ENCODE measurements at regions not wholly inside any gene's neighbourhood (a gene's known extent, or its start where the extent isn't known, plus 50 kb on each side); places are given as distances from the start of the nearest gene placed in this dataset.
A peak's percentile ranks its signal among the peaks of the same experiment; 100 is the strongest.
"Not testable (repeated sequence)": the region's sequence is repeated elsewhere in the genome, so short reads cannot be mapped to it uniquely, and the experiment has no call there.

DNA sequence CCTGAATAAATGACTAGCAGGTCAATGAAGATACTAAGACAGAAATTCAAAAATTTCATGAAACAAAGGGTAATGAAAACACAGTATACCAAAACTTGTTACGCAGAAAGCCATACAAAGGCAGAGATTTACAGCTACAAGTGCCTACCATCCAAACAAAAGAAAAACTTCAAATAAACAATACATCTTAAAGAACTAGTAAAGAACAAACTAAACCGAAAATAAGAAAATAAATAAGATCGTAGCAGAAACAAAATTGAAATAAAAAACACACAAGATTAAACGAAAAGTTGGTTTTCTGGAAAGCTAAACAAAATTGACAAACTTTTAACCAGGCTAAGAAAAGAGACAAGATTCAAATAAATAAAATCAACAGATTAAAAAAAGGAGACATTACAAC, 51.5 kb downstream of the VPREB1 start:
- DNase-seq (ENCODE audit: low spot score) = not testable (repeated sequence)

DNA sequence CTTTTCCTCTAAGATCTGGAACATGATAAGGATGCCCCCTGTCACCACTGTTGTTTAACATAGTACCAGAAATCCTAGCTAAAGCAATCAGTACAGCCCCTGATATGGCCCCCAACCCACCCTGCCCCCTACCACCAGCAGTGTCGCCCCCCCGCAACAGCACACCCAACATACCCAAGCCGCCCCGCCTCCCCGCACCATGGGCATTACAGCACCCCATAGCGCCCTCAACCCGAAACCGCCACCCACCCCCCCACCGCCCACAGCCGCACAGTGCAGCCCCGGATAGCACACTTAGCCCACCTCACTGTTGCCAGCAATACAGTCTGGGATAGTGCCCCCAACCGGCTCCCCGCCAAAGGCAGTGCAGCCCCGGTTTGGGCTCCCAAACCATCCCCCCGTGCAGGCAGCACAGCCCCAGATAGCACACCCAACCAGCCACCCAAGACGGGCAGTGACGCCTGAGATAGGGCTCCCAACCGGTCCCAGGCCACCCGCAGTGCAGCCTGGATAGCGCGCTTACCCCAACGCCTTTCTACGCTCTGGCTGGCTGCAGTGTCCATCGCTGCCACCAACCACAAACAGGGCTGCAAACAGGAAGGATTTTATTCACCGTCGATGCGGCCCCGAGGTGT, 52.7 kb downstream of the VPREB1 start:
- DNase-seq (ENCODE audit: low spot score) = not testable (repeated sequence)

DNA sequence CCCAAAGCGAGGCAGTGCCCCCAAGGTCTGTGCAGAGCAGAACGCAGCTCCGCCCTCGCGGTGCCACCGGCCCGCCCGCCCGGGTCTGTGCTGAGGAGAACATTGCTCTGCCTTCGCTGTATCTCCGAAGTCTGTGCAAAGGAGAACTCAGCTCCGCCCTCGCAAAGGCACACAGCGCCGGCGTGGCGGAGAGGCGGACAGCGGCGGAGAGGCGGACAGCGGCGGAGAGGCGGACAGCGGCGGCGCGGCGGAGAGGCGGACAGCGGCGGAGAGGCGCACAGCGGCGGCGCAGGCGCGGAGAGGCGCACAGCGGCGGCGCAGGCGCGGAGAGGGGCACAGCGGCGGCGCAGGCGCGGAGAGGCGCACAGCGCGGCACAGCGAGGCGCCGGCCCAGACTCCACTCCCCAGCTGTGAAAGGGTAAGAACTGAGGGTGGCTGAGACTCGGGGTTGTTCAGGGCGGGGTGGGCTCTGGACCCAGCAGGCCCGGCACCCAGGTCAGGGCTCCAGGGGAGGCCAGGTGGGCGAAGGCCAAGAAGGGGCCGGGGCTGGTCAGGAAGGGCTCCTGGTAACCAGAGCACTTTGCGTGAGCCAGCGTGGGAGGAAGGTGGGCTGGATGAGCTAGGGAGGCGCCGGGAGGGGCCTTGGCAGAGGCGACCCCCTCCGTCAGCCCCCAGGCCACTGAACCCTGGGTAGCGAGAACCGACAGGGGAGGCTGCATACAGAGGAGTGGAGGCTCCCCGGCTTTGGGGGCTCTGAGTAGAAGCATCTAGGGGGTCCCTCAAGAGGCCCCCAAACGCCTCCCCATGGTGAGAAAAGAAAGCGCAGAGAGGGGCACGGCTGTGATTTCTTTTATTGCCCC, 53.4 kb downstream of the VPREB1 start:
- peak; percentile 61 for DNase-seq (ENCODE audit: low spot score)

DNA sequence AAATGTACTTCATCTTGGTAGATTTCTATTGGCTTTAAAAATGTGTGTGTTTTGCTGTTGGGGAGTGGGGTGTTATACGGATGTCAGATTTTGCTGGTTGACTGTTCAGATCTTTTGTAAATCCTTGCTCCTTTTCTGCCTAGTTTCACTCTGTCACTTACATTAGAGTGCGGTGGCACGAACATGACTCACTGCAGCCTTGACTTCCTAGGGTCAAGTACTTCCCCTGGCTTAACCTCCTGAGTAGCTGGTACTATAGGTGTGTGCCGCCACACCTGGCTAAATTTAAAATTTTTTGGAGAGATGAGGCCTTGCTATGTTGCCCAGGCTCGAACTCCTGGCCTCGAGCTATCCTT, 54.0 kb downstream of the VPREB1 start:
- DNase-seq (ENCODE audit: low spot score) = not testable (repeated sequence)

DNA sequence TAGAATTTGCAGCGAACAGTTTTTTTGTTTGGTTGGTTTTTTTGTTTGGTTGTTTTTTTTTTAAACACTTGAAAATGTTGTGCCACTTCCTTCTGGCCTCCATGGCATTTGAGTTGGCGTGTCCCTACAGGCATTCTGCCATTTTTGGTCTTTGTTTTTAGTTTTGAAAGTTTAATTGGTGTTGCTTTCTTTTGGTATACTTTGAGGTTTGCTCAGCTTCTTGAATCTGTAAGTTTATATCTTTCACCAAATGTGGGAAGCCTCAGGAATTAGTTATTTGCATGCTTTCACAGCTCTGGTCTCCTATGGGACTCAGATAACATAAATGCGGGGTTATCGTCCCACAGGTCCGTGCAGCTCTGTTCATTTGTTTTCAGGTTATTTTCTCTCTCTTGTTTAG, 55.9 kb downstream of the VPREB1 start:
- DNase-seq (ENCODE audit: low spot score) = not testable (repeated sequence)

DNA sequence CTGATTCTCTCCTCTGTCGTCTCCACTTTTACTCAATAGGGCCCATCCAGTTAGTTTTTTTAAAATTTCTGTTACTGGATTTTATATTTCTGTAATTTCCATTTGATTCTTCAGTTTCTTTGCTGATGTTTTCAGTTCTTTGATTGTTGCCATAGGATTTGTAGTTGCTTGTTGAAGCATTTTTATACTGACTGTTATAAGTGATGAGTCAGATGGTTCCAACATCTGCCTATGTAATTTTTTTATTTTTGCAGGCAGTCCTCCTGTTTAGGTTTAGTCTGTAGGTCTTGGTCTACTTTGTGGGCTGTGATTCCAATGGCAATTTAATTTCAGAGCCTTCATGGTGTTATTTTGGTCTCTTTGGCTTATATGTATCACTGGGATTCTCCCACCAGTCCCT, 56.4 kb downstream of the VPREB1 start:
- DNase-seq (ENCODE audit: low spot score) = not testable (repeated sequence)

DNA sequence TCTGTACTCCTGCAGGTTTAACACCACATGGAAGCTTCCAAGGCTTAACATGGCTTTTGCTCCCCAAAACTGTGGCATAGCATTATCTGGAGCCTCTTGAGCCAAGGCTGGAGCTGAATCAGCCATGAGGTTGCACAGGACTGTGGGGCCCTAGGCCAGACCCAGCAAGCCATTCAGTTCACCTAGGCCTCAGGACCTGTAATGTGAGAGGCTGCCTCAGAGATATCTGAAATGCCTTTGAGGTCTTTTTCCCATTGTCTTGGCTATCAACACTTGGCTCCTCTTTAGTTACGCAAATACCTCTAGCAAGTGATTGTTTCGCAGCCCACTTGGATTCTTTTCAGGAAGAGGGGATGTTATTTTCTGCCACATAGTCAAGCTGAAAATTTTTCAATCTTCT, 72.0 kb downstream of the VPREB1 start:
- no peak for DNase-seq (ENCODE audit: low spot score)

DNA sequence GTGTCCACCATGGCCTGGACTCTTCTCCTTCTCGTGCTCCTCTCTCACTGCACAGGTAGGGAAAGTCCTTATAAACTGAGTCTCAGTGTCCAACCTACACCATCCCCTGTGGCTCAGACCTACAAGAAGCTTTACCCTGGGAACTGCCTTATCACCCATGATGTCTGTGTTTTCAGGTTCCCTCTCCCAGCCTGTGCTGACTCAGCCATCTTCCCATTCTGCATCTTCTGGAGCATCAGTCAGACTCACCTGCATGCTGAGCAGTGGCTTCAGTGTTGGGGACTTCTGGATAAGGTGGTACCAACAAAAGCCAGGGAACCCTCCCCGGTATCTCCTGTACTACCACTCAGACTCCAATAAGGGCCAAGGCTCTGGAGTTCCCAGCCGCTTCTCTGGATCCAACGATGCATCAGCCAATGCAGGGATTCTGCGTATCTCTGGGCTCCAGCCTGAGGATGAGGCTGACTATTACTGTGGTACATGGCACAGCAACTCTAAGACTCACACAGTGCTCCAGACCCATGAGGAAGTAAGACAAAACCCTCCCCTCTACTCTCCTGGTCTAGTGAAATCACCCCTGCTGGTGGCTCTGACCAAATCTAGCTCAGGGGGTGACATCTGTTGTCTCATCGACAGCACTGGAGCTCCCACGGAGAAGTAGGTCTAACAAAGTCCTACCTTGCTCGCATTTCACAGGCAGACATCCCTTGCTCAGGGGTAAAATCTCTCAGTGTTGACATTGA, 74.3 kb downstream of the VPREB1 start:
- DNase-seq (ENCODE audit: low spot score) = no peak

DNA sequence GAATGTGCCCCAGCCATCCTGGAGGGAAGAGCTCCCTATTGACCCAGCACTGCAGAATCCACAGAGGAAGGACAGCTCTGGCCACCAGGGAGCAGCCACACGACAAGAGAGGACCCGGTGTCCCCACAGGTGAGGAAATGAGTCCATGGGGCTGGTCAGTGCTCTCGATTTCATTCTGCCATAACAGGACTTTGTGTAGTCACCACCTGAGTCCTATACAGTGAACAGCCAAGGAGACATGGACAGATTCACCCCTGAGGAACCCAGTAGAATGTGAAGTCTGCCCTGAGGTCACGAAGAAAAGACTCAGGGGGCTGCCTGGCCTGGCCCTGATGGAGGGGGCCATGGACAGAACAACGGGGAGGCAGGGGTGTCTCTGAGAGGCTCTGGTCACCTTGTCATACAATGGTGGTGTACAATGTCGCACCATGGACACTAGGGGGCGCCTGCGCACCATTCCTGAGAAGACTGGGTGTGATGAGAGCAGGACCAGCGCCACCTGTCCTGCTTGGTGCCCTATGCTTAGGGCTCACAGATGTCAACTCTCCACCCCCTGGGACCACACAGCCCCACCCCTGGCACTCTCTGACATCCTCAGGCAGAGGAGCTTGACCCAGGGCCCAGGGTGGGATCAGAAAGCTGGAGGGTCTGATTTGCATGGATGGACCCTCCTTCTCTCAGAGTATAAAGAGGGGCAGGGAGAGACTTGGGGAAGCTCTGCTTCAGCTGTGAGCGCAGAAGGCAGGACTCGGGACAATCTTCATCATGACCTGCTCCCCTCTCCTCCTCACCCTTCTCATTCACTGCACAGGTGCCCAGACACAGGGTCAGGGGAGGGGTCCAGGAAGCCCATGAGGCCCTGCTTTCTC, 77.4 kb downstream of the VPREB1 start:
- DNase-seq (ENCODE audit: low spot score) = peak; percentile 44

DNA sequence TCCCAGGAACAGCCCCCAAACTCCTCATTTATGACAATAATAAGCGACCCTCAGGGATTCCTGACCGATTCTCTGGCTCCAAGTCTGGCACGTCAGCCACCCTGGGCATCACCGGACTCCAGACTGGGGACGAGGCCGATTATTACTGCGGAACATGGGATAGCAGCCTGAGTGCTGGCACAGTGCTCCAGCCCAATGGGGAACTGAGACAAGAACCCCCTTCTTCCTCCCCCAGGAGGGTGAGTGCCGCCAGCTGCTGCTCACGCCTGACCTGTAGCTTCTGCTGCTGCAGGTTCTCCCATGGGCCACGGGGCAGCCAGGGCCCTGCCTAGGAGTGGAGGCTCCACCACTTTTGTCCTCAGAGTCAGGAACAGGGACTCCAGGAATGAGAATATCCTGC, 78.2 kb downstream of the VPREB1 start:
- no peak for DNase-seq (ENCODE audit: low spot score)

DNA sequence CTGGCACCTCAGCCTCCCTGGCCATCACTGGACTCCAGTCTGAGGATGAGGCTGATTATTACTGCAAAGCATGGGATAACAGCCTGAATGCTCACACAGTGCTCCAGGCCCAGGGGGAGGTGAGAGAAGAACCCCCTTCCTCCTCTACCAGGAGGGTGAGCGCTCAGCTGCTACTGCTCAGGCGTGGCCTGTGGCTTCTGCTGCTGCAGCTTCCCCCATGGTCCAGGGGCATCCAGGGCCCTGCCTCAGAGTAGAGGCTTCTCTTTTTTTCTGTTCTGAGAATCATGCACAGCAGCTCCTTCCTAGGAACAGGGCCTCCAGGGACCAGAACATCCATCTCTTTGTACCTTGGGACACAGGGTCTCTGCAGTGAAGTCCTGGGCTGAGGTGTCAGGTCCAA, 83.1 kb downstream of the VPREB1 start:
- DNase-seq (ENCODE audit: low spot score) = no peak

DNA sequence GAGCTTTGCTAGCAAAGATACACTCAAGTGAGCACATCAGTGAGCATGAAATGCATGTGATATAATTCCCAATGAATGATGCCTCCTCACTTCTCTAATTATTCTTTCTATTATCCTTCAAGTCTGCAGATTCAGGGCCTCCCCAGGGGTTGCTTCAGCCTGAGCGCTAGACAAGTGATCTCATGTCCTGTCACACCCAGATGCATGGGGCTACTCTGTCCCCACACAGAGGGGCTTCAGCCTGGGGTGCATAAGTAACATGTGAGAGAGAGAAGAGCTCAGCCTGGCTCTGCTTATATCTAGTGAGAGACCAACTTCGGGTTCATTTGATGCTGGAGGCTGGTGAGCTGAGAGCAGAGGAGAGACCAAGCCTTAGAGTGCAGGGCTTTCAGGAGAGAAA, 85.2 kb downstream of the VPREB1 start:
- DNase-seq (ENCODE audit: low spot score) = no peak

DNA sequence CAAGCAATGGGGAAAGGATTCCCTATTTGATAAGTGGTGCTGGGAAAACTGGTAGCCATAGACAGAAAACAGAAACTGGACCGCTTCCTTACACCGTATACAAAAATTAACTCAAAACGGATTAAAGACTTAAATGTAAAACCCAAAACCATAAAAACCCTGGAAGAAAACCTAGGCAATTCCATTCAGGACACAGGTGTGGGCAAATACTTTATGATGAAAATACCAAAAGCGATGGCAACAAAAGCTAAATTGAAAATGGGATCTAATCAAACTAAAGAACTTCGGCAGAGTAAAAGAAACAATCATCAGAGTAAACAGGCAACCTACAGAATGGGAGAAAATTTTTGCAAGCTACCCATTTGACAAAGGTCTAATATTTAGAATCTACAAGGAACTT, 91.1 kb downstream of the VPREB1 start:
- DNase-seq (ENCODE audit: low spot score) = not testable (repeated sequence)

DNA sequence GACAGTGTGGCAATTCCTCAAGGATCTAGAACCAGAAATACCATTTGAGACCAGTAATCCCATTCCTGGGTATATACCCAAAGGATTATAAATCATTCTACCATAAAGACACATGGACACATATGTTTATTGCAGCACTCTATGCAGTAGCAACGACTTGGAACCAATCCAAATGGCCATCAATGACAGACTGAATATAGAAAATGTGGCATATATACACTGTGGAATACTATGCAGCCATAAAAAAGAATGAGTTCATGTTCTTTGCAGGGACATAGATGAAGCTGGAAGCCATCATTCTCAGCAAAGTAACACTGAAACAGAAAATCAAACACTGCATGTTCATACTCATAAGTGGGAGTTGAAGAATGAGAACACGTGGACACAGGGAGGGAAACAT, 91.7 kb downstream of the VPREB1 start:
- not testable (repeated sequence) for DNase-seq (ENCODE audit: low spot score)

DNA sequence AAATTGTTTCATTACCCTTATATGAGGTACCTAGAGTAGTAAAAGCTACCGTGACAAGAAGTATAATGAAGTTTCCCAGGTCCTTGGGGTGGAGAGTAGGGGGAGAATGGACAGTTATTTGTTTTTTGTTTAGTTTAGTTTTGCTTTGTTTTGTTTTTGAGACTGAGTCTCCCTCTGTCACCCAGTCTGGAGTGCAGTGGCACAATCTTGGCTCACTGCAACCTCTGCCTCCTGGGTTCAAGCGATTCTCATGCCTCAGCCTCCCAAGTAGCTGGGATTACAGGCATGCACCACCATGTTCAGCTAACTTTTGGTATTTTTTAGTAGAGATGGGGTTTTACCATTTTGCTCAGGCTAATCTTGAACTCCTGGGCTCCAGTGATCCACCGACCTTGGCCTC, 94.2 kb downstream of the VPREB1 start:
- not testable (repeated sequence) for DNase-seq (ENCODE audit: low spot score)

DNA sequence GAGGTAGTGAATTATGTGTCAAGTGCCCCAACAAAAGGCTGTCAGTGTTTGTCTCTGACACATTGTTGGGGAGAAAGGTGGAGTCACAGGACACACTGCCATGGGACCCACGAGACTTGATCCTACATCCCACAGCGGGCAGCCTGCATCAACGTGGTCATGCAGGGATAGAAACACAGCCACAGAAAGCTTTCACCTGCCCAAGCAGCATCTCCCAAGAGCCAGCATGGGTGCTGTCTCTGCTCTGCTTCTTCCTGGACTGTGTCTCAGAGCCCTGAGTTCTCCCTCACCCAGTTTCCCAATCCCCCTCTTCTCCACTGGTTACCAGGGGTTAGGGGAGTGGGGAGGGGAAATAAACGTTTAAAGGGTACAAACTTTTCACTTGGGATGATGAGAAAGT, 97.2 kb downstream of the VPREB1 start:
- DNase-seq (ENCODE audit: low spot score) = no peak

DNA sequence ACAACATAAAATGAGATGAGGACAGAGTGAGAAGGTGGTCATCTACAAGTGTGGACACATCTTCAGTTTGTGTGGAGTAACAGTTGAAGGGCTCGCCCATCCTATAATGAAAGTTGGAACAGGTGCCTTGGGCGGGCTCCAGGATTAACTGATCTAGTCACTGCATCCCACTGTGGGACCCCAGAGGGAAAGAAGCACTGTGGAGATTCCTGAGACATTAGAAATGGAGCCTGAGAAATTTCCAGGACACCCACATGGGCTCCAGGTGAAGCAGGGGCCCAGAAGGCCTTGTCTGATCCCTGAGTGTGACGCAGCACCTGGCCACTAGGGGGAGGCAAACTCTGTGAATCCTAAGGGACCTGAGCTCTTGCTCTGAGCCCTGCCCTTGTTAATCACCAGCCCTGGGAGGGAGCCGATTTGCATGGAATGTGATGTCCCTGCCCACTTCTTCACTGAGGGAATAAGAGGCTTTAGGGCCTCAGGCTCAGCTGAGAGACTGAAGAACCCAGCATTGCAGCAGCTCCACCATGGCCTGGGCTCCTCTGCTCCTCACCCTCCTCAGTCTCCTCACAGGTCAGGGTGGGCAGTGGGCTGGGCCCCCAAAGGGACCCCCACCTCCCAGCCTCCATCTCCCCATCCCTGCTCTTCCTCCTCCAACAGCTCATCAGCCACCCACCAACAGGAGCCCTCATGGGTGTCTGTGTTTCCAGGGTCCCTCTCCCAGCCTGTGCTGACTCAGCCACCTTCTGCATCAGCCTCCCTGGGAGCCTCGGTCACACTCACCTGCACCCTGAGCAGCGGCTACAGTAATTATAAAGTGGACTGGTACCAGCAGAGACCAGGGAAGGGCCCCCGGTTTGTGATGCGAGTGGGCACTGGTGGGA, 98.4 kb downstream of the VPREB1 start:
- peak; percentile 51 for DNase-seq (ENCODE audit: low spot score)

DNA sequence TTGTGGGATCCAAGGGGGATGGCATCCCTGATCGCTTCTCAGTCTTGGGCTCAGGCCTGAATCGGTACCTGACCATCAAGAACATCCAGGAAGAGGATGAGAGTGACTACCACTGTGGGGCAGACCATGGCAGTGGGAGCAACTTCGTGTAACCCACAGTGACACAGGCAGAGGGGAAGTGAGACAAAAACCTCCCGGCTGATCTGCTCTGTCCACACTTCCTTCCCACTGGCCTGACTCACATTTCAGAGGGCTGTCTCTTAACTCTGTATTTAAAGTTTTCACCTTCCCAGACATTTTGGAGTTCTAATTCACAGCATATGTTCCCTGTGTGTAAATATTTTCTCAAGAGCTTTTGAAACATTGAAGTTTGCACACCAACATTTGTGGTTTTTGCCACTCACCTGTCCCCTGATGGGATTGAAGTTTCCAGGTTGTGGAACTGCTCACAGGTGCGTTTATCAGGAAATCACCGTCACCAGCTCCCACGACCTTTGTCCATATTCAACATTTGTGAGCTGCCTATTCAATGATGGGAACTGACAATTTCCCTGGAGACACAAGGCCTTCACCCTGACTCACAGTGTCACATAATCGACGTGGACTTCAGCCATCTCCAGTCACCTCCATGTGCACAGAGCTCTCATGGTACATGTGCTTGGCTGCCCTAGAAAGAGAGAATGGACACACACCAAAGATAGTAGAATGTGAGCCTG, 99.2 kb downstream of the VPREB1 start:
- DNase-seq (ENCODE audit: low spot score) = no peak

DNA sequence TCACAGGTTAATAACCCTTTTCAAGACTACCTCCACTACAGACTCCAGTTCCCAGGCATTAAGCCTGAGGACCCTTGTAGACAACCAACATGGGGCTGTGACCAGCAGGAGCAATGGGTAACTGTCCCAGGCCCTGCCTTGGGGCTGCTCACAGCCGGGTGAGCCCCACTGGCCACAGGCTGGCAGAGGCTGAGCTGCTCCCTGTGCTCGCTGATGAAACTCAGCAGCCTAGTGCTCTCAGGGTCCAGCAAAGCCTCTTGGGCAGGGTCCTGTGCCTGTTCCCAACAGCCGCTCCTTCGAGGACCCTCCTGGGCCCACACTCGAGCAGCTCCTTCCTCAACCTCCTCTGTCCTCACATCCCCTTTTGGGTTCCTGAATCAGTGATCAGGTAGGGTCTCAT, 99.8 kb downstream of the VPREB1 start:
- no peak for DNase-seq (ENCODE audit: low spot score)

DNA sequence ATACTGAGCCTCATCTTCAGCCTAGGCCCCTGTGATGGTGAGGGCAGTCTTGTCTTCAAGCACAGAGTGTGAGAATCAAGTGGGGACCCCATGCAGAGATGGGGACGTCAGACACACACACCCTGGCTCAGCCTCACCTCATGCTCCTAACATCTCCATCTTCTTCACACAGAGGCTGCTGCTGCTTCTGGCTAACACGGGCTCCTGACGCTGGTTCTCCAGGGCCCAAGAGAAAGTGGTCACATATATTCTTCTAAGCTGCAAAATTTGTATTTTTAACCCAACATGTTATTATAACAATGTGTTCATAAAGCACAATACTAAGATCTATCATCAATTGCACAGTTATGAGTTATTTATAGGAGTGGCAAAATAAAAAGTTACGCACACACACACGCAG, 101.2 kb downstream of the VPREB1 start:
- no peak for DNase-seq (ENCODE audit: low spot score)
